Peyer's patch (tissue), 4 donors: ENCODE measurements at regions not wholly inside any gene's neighbourhood (a gene's known extent, or its start where the extent isn't known, plus 50 kb on each side); places are given as distances from the start of the nearest gene placed in this dataset.

Source experiments
- DNase-seq, 3 donors: peaks; one replicate each; pipeline ENCODE4 v3.0.0-alpha.2; 2017 to 2019
- H3K27ac ChIP-seq, 4 donors: fragments of 200-600 bp; sonication (generic); one replicate each; pipeline ENCODE4 v1.5.1; 2016 to 2019
- H3K27me3 ChIP-seq, 2 donors: fragments of 200-600 bp; sonication (generic); one replicate each; pipeline ENCODE4 v1.5.1; 2019
- H3K36me3 ChIP-seq, 3 donors: fragments of 200-600 bp; sonication (generic); one replicate each; pipeline ENCODE4 v1.5.1; 2016 to 2019
- H3K4me1 ChIP-seq, 4 donors: fragments of 200-600 bp; sonication (generic); one replicate each; pipeline ENCODE4 v1.5.1; 2016 to 2019
- H3K4me3 ChIP-seq, 4 donors: fragments of 200-600 bp; sonication (generic); 1 replicate in 3 of 4; 2 replicates in 1 of 4; pipeline ENCODE4 v1.5.1; 2016 to 2019; ENCODE audit warnings: mild to moderate bottlenecking in 1 of 4
- H3K9me3 ChIP-seq, 4 donors: fragments of 200-600 bp; sonication (generic); one replicate each; pipeline ENCODE4 v1.5.1; 2016 to 2019; ENCODE audit warnings: mild to moderate bottlenecking in 1 of 4
- CTCF ChIP-seq, 6 experiments: fragments of 450-650 bp in 4 of 6; fragments of 200-600 bp in 2 of 6; sonication (generic) in 1 of 6; IDR thresholded peaks; one replicate each; pipeline ENCODE4 v1.5.1; 2017 to 2019; ENCODE audit warnings: antibody characterized with exemption in 6 of 6, mild to moderate bottlenecking in 3 of 6, moderate library complexity in 1 of 6
- POLR2A ChIP-seq, 2 donors: fragments of 450-650 bp; IDR thresholded peaks; one replicate each; pipeline ENCODE4 v1.5.1; 2017; ENCODE audit warnings: antibody characterized with exemption in 2 of 2, mild to moderate bottlenecking in 2 of 2, moderate library complexity in 2 of 2

- no peaks in the 10 kb centered on the region for H3K9me3 ChIP-seq
- H3K27ac ChIP-seq, result no peak overlapping the region
- H3K4me1 ChIP-seq, result no peaks in the 10 kb centered on the region
- H3K27me3 ChIP-seq, result no peaks in the 10 kb centered on the region
- no peak for TF ChIP-seq POLR2A (IDR thresholded peaks at IDR 0.05)
- no peak for TF ChIP-seq CTCF (IDR thresholded peaks at IDR 0.05)
- DNase-seq, result no peak
- no peak overlapping the region for H3K4me3 ChIP-seq
- H3K36me3 ChIP-seq, result no peaks in the 10 kb centered on the region
Measured at GRCh38 chr5:125492977-125493376, 746.5 kb upstream of the ZNF608 start.

GRCh38 chr5:125496393-125496792 is 750.0 kb upstream of the ZNF608 start:
- TF ChIP-seq CTCF (IDR thresholded peaks at IDR 0.05), result no peak
- TF ChIP-seq POLR2A (IDR thresholded peaks at IDR 0.05), result no peak
- Histone ChIP-seq H3K36me3 (no peaks in the 10 kb centered on the region), H3K27ac (no peak overlapping the region), H3K27me3 (no peaks in the 10 kb centered on the region), H3K4me3 (no peak overlapping the region), H3K9me3 (no peaks in the 10 kb centered on the region), H3K4me1 (no peaks in the 10 kb centered on the region)
- no peak for DNase-seq

- Histone ChIP-seq H3K27ac (no peak overlapping the region), H3K4me1 (no peaks in the 10 kb centered on the region), H3K9me3 (no peaks in the 10 kb centered on the region), H3K4me3 (no peak overlapping the region), H3K36me3 (no peaks in the 10 kb centered on the region), H3K27me3 (no peaks in the 10 kb centered on the region)
- no peak for DNase-seq
- TF ChIP-seq POLR2A (IDR thresholded peaks at IDR 0.05), result no peak
- no peak for TF ChIP-seq CTCF (IDR thresholded peaks at IDR 0.05)
Measured at GRCh38 chr5:125497651-125498050, 751.2 kb upstream of the ZNF608 start.

GRCh38 chr5:125499636-125500332 is 753.3 kb upstream of the ZNF608 start:
- Histone ChIP-seq H3K27ac (no peak overlapping the region), H3K36me3 (no peaks in the 10 kb centered on the region), H3K27me3 (no peaks in the 10 kb centered on the region), H3K4me3 (no peak overlapping the region), H3K9me3 (no peaks in the 10 kb centered on the region), H3K4me1 (no peaks in the 10 kb centered on the region)
- no peak for TF ChIP-seq CTCF (IDR thresholded peaks at IDR 0.05)
- DNase-seq, result no peak

GRCh38 chr5:125501396-125501795 is 755.0 kb upstream of the ZNF608 start:
- Histone ChIP-seq H3K27me3 (no peaks in the 10 kb centered on the region), H3K9me3 (no peaks in the 10 kb centered on the region), H3K36me3 (no peaks in the 10 kb centered on the region), H3K4me3 (no peak overlapping the region), H3K4me1 (no peaks in the 10 kb centered on the region), H3K27ac (no peak overlapping the region)
- DNase-seq, result no peak
- TF ChIP-seq CTCF (IDR thresholded peaks at IDR 0.05) (no peak), POLR2A (IDR thresholded peaks at IDR 0.05) (no peak)

- H3K9me3 ChIP-seq, result no peaks in the 10 kb centered on the region
- no peaks in the 10 kb centered on the region for H3K36me3 ChIP-seq
- no peak overlapping the region for H3K4me3 ChIP-seq
- no peak for TF ChIP-seq CTCF (IDR thresholded peaks at IDR 0.05)
- TF ChIP-seq POLR2A (IDR thresholded peaks at IDR 0.05), result no peak
- no peak overlapping the region for H3K27ac ChIP-seq
- no peaks in the 10 kb centered on the region for H3K27me3 ChIP-seq
- no peak for DNase-seq
- no peaks in the 10 kb centered on the region for H3K4me1 ChIP-seq
Measured at GRCh38 chr5:125503946-125504345, 757.5 kb upstream of the ZNF608 start.
